Astrocyte of the cerebellum (primary cell): ENCODE measurements at regions not wholly inside any gene's neighbourhood (a gene's known extent, or its start where the extent isn't known, plus 50 kb on each side); places are given as distances from the start of the nearest gene placed in this dataset.

Source experiments
- DNase-seq: peaks from one replicate; pipeline ENCODE4 v3.0.0-alpha.2; 2011; ENCODE audit warnings: low read depth
- H3K4me3 ChIP-seq: 2 replicates; pipeline ENCODE4 v1.5.1; 2011; ENCODE audit warnings: mild to moderate bottlenecking, low read depth, low read length, moderate library complexity
- in situ Hi-C: cut with HindIII; loops from 2 replicates; pipeline ENCODE4 v1.10.0; 2017; ENCODE audit warnings: low sequenced_read_pairs
- TF ChIP-seq, protein P1 (sequence below): IDR thresholded peaks from 2 replicates; pipeline ENCODE4 v1.5.1; 2012; ENCODE audit warnings: low read length, low read depth, moderate library complexity, mild to moderate bottlenecking; ENCODE audit errors: missing control alignments

DNA sequence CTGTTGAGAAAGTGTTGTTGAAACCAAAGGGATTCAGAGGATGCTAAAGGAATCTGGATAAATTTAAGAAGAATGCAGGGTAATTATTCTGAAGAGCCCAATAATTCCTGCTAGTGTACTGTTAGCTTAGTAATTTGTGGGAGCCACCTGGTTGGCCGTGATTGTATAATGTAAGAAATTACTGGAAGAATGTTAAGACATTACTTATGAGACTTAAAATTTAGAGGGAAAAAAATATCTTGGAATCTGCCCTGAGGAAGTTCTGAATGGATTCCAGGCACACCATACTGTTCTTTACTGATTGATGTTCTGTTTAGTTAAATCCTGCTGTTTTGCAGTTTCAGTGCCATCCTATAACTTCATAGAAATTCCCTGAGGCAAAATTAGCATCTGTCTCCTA, 155.0 kb upstream of the RHOBTB1 start:
- no peak overlapping the region for H3K4me3 ChIP-seq
- TF ChIP-seq, protein P1, sequence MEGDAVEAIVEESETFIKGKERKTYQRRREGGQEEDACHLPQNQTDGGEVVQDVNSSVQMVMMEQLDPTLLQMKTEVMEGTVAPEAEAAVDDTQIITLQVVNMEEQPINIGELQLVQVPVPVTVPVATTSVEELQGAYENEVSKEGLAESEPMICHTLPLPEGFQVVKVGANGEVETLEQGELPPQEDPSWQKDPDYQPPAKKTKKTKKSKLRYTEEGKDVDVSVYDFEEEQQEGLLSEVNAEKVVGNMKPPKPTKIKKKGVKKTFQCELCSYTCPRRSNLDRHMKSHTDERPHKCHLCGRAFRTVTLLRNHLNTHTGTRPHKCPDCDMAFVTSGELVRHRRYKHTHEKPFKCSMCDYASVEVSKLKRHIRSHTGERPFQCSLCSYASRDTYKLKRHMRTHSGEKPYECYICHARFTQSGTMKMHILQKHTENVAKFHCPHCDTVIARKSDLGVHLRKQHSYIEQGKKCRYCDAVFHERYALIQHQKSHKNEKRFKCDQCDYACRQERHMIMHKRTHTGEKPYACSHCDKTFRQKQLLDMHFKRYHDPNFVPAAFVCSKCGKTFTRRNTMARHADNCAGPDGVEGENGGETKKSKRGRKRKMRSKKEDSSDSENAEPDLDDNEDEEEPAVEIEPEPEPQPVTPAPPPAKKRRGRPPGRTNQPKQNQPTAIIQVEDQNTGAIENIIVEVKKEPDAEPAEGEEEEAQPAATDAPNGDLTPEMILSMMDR: no peak
- no peak for DNase-seq
- in situ Hi-C loops: no loop called here

DNA sequence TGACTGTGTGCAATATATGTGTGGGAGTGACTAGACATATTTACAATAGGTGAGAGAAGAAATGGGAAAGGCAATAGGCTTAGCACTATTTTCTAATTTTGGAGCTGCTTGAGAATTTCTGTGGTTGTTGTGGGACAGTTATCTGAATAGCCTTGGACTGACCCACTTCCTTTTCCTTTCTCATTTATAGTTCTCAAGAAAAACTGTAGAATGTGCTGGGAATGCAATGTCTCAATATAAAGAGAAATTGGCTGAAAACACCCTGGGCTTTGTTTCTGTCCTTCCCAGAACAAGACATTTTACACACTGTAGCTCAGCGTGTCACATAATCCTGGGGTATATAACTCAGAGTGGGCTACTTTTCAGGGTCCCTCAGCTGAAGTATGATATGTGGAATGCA, 153.0 kb upstream of the RHOBTB1 start:
- DNase-seq: no peak
- in situ Hi-C loops: no loop called here

DNA sequence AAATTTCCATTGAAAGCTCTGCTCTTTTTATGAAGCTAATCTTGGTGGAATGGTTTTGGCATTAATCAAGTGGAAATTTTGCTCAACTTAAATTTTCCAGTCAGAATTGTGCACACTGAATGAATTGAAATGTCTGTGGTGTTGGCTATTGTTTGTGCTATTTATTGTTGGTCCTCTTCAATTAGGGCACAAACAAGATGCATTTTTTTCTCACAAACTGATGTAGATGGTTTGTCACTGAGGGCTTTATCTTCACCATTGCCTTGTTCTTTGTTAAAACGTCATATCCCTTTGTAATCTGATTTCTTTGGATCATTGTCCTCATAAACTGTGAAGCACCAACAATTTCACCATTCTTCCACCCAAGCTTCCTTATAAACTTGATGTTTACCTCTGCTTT, 152.1 kb upstream of the RHOBTB1 start:
- DNase-seq: no peak
- in situ Hi-C loops: no loop called here
- TF ChIP-seq, protein P1: no peak
- no peak overlapping the region for H3K4me3 ChIP-seq

More for the DNA sequence above, 153.0 kb upstream of the RHOBTB1 start:
- TF ChIP-seq, protein P1: no peak
- no peak overlapping the region for H3K4me3 ChIP-seq

DNA sequence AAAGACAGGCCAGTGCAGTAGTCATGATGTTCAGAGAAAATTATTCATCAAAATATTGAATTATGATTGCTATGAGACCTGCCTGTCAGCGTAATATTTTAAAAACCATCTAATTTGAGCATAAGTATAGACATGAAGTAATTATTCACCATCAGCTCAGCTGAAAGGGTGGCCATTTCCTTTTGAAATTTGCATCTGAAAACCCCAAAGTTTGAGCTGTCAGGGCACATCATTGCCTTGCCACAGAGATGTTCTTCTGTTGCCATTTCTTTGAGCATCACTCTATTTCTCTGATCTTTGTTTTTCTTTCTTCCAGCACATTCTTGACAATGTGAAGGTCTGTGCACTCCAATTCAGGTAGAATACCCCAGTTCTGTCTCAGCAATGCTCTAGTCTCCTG, 147.5 kb upstream of the RHOBTB1 start:
- no peak overlapping the region for H3K4me3 ChIP-seq
- no peak for DNase-seq
- in situ Hi-C loops: no loop called here
- TF ChIP-seq, protein P1: no peak

DNA sequence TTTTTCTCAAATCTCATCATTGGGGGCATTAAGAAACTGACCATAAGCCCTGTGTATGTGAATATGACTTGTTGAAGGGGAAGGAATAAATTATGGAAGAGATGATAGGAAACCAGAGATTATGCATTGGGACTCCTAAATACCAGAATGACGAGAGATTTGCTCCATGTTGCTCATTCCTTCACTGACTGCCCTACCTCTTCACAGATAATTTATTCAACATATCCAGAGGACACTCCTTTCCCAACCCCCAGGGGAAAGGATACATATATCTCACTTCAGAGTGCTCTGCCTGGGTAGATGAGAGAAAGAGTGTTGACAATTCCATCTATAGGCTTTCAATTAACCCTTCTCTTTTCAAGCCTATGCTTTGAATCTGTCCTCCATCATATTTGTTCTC, 145.3 kb upstream of the RHOBTB1 start:
- TF ChIP-seq, protein P1: no peak
- DNase-seq: no peak
- in situ Hi-C loops: no loop called here
- H3K4me3 ChIP-seq: no peak overlapping the region

DNA sequence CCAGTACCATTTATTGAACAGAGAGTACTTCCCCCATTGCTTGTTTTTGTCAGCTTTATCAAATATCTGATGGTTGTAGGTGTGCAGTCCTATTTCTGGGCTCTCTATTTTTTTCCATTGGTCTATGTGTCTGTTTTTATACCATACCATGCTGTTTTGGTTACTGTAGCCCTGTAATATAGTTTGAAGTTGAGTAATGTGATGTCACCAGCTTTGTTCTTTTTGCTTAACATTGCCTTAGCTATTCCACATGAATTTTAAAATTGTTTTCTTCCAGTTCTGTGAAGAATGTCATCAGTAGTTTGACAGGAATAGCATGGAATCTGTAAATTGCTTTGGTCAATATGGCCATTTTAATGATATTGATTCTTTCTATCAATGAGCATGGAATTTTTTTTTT, 140.5 kb upstream of the RHOBTB1 start:
- in situ Hi-C loops: no loop called here

More for the DNA sequence above, 140.5 kb upstream of the RHOBTB1 start:
- H3K4me3 ChIP-seq: no peak overlapping the region
- TF ChIP-seq, protein P1: no peak
- DNase-seq: no peak
